Superior temporal gyrus (tissue), 1 donor: ENCODE measurements at regions not wholly inside any gene's neighbourhood (a gene's known extent, or its start where the extent isn't known, plus 50 kb on each side); places are given as distances from the start of the nearest gene placed in this dataset.

Experiments used
- DNase-seq: peaks from one replicate; pipeline ENCODE4 v3.0.0-alpha.2; 2016; ENCODE audit errors: extremely low spot score

DNA sequence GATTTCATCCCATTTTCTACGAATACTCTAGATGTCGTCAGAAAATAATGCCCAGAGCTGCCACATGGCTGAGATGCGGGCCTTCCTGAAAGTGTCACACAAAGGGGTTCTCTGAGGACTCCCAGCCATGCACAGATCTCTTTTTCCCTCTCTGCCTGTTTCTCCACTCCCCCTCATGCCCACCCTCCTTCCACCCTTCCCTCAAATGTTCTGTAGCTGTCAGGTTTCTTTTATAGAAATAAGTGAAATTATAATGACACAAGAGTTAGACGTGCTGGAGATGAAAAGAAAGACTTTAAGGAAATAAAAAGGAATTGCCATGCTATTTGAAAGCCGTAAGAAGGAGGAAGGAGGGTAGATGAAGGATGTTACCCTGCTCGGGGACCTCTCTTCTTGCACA is 819.3 kb upstream of the CELF2 start:
- DNase-seq, result no peak

DNA sequence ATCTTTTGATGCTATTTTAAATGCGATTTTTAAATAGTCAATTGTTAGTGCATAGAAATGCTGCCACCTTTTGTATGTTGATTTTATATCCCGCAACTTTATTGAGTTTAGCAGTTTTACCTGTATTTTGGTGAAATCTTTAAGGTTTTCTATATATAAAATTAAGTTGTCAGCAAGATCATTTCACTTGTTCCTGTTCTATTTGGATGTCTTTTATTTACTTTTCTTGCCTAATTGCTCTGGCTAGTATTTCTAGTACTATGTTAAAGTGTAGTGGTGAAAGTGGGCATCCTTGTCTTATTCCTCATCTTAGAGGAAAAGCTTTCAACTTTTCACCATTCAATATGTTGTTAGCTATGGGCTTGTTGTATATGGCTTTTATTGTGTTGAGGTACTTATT is 813.3 kb upstream of the CELF2 start:
- DNase-seq, result no peak

DNA sequence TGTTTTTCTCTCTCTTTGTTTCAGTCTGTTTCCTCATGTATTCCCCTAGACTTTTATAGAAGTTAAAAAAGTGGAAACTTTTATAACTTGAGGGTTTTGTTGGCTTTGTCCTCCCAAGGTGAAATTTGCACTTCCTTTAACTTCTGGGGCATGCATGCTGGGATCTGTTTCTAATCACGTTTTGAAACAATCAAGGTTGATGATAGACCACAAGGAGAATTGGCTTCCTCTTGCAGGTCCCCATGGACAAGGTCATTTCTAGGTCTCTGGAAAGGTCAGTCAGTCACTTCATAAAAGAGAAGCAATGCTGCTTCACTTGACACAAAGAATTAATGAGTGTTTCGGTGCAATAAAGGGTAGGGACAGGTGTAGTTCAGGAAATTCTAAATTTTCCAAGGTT is 811.8 kb upstream of the CELF2 start:
- no peak for DNase-seq

DNA sequence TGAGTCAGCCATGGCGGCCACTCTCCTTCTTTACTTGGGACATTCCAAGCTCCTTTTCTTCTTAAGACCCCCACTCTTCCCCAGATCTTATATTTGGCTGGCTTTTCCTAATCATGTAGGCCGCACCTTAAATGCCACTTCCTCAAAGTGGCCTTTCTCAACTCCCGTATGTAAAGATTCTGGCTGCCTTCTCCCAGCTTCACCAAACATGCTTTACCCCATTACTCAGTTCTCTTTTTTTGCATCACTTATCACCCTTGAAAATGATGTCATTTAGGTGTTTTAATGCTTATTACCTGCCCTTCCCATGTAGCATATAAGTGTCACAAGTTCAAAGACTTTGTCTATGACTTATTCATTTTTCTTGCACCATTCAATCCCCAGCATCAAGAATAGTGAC is 810.1 kb upstream of the CELF2 start:
- DNase-seq, result no peak

DNA sequence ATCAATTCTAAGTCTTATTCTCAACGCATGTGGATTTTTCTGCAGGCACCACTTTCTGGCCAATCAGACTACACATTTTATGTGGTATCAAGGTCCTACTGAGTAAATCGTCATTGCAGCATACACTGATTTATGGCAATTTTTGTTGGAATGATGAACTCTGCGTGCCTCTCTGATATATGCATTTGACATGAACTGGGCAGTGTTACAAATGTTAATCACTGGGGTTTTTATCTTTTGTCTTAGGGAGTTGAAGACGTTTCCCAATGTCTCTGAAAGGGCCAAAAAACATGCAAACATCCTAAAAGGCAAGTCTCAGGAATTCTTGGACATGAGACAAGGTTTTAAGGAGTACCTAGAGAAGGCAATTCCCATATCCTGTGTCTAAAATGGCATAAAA is 809.5 kb upstream of the CELF2 start:
- no peak for DNase-seq

DNA sequence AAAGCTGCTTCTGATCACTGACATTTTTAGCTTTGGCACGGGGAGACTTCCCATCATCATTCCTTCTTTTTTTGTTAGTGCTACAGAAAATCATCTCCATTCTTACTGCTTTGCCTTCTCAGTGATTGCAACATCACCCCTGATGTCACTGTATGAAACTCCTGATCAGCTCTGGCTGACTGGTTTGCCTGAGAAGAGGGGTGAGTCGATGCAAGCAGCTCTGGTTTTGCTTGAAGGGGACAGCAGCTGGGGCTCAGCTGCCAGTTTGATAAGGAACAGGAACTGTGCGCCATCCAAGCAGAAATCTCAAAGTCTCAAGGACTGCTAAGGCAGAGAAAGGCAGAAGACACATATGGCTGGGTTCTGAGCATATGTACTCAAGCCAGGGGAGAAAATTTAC is 808.5 kb upstream of the CELF2 start:
- peak; percentile 59 for DNase-seq

DNA sequence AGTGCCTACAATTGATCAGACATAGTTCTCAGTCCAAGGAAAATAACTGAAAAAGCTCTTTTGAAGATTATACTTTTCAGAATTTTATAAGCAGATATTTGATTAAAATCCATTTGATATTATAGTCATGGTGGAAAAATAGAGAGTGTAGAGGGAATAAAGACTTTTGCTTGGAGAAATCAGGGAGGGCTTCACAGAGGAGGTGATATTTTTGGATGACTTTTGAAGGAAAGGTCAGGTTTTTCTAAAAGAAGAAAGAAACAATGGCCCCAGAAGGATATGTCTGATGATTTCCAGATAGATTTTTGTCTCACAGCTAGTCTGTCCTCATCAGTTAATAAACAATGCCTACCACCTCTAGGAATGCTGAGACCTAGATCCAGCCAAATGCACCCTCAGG is 806.3 kb upstream of the CELF2 start:
- DNase-seq, result no peak

DNA sequence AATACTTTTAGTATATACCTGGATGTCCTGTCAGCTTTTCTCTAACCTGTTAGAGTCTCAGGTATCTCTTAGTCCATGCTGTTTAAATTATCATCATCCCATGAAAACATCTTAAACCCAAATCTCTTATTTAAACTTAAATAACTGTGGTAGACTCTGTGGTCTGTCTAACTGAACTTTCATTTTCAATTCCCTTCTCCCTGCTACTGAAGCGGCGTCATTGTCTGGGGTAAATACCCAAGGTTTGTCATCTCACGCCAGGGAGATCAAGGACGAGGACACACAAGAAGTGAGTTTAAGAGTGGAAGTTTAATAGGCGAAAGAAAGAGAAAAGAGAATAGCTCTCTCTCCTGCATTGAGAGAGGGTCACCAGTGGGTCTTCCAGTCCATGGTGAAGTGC is 804.4 kb upstream of the CELF2 start:
- DNase-seq, result no peak

DNA sequence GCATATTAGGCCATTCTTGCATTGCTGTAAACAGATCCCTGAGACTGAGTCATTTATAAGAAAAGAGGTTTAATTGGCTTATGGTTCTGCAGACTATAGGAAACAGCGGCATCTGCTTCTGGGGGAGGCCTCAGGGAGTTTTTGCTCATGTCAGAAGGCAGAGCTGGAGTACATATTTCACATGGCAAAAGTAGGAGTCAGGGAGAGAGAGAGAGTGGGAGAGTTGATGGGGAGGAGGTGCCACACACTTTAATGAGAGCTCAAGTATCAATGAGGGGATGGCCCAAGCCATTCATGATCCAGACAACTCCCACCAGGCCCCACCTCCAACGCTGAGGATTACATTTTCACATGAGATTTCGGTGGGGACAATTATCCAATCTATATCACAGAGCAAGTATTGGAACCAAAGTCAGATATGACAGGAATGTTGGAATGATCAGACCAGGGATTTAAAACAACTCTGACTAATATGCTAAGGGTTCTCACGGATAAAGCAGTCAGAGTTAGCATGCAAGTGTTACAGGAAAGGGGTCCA is 795.3 kb upstream of the CELF2 start:
- DNase-seq, result no peak

DNA sequence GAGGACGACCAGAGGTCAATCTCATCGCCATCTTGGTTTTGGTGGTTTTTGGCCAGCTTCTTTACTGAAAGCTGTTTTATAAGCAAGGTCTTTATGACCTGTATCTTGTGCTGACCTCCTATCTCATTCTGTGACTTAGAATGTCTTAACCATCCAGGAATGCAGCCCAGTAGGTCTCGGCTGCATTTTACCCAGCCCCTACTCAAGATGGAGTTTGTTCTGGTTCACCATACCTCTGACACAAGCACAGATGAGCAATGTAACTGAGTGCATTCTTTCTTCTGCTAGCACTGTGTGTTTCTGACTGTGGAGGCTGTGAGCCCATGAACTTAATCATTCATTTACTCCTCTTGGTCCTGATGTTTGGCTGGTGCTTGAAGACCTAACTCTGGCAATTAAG is 794.5 kb upstream of the CELF2 start:
- no peak for DNase-seq

DNA sequence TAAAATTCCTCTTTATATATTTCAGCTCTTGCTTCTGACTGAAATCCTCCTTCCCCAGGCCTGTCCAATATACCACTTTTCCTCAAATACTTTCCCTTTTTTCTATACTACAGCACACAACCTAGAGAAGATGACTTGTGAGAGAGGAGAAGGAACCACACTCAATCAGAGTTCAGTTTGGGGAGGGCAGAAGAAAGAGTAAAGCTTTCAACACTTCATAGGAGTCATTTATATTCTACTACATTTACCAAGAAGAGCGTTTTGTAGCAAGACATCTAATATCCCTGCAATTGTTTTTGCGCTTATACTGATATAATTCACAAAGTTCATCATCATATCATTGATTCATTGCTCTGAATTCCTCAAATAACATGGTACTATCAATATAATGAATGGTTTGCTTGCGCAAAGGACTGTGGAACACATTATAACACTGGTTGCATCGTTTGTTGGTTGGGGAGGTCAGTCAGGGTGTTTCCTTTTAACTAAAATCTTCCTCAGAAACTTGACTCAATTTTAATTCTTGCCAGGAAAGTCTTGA is 792.5 kb upstream of the CELF2 start:
- no peak for DNase-seq

DNA sequence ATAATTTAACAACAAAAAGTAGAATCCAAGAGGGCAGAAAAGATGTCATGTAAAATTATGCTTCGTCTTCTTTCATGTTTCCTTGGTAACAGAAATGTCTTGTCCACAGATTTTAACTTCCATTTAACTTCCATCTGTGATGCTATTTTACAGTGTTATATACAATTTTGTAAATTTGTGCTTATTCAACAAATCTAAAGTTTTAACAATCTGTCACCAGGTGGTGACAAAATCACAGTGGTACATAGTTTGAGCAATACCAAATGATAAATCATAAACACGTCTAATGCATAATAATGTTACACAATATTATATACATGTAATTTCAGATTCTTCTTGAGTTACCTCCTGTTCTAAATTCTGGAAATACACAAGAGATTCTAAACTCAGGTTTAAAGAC is 784.4 kb upstream of the CELF2 start:
- DNase-seq, result no peak

DNA sequence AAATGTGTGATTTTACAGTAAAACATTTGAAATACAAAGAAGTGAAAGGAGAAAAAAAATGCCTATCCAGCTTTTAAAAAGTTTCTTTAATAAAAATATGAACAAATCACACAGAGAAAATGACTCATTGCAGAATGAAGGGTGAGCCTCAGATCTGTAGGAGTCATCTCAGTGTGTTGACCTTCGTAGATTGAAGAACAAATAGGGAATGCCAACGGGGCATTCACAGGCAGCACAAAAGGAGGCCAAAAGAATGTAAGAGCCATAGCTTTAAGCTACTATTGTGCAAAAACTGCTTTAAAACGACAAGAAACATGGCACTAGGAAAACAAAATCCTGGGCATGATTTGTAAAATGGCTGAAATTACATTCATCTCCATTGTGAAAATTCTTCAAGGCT is 782.7 kb upstream of the CELF2 start:
- no peak for DNase-seq

DNA sequence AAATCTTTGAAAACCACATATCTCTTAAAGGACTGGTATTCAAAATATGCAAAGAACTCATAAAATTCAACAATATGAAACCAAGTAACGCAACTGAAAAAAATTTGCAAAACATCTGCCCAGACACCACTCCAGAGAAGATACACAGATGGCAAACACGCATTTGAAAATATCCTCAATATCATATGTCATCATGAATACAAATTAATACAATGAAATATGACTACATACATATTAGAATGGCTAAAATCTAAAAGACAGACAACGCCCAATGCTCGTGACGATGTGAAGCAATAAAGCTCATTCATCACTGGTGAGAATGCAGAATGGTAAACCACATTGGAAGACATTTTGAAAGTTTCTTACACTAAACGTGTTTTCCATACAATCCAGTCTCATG is 770.1 kb upstream of the CELF2 start:
- no peak for DNase-seq

DNA sequence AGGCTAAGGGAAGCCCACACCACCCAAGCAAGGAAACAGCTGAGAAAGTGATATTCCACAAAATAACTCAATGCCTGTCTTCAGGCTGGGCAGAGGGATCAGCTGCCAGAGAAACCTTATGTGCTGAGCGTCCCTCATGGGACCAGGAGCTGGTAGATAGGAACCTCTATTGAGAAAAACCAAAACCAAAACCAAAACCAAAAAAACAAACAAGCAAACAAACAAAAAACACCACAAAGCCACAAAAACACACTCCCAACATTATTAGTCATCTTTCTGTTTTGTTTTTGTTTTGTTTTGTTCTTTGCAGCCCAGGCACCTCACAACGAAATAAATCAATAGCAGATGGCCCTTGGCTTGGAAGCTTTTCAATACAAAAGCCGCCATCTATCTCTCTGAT is 760.8 kb upstream of the CELF2 start:
- no peak for DNase-seq

DNA sequence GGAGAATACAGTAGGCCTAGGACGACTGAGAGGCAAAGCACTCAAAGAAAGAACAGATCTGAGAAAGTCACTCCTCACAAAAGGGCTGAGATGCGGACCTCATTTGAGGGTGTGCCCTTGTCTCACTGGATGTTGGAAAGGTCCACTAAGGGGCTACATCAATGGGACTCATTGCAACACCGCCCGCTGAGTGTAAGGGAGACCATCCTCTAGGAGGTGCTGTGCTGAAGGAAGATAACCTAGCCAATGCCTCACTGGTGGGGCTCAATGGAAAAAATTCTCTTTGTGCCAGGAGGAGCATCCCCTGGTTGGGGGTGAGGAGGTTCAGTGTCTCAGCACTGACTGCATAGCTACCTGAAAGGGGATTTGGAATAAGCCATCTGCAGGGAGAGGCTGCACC is 758.7 kb upstream of the CELF2 start:
- DNase-seq, result no peak

DNA sequence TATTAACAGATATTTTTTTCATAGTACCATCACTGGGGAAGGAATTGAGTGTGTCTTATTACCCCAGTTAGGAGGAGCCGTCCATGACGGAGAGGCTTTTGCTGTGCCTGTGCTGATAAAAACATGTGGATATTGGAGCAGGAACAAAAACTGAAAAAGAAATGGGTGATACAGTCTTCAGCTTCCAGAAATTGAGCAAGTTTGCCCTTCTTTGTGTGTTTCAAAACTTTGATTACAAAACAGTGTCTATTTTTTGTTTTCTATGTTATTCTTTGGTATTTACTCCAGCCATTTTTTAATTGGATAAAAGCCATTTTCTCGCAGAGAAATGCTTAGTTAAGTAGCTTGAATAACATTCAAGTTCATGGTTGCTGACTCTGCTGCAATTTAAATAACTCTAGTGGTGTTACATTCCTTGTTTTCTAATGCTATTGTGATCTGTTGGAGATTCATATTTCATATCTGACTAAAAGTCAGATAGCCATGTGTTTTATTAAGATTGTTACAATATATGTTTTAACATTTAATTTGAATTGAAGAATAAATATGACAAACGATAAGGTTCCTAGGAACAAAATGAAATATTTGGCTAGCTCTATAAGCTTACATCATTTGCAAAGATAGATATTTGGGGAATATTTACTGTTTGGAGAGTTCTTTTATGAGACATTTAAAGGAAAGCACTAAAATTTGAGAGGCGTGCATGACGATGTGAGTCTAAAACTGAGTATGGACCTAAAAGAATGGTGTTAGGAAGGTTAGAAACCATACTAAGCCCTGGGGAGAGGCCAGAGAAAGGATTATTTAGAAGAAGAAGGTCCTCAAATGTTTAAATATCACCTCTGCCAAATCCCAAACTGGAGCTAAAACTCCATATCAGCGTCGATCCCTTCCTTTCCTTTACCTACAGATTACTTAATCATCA is 747.3 kb upstream of the CELF2 start:
- peak; percentile 22 for DNase-seq

DNA sequence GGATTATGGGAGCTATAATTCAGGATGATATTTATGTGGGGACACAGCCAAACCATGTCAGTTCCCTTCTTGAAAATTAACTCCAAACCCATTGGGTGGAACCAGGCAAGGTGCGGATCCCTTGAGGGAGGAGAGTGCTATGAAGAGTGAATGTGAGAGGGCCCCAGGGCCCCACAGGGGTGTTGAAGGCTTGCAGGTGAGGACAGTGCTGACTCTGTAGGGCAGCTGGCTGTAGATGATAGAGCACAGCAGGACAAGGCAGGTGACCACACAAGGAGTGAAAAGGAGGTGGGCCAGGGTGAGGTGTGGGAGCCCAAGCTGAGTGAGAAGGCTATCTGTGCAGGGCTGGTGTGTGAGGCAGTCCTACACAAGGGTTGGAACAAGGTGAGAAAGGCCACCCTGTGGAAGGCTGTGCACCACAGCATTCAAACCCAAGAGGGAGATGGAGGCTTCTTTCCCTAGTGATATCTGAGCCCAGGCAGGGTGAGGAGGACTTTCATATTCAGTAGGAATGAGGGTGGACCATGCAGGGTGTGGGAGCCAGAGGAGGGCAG is 746.0 kb upstream of the CELF2 start:
- DNase-seq, result no peak

DNA sequence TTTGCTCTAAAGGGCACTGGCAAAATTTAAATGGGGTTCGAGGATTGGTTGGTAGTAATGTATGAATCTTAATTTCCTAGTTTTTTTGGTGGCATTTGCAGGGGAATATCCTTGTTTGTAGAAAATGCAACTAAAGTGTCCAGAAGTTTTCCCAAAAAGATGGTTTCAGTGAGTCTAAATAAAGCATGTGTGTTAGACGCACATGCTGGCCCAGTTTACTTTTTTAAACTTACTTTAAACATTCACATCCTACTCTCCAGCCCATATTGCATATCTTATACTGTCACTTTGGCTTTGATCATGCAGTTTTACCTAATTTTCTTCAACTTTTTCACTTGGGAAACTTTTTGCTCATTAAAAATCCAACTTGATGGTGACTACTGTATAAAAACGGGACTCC is 744.0 kb upstream of the CELF2 start:
- DNase-seq, result no peak

DNA sequence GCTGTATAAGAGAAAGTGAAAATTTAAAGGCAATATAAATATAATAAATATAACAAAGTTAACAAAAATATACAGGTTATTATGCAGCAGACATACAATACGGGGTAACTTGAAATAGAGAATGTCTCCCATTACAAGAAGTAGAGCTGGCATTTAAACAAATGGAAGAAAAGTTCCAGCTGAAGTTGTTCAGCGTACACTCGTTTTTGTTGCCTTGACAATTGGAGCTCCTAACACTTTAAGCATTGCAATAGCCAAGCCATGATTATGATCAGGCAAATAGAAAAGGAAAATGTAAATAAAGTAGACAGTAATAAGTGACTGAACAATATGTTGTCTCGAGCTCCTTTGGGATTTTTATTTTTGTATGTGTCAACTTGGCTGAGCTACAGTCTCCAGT is 737.8 kb upstream of the CELF2 start:
- DNase-seq, result no peak

DNA sequence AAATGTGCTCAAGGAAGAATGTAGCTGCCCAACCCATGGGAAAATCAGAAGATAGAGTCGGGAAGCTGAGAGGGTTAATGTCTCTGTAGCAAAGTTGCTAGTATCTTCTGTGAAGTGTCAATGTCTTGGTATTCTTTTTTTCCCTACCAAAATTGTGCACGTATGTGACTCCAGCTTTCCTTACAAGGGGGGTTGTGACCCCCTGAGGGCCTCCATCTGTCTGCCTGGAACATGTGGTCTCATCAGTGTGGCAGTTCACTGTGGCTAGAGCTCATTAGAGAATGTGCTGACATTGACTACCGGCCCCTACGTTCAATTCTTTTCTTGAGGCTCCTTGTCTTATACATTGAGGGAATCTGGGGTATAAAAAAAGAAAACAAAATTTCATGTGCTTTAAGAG is 725.2 kb upstream of the CELF2 start:
- no peak for DNase-seq

DNA sequence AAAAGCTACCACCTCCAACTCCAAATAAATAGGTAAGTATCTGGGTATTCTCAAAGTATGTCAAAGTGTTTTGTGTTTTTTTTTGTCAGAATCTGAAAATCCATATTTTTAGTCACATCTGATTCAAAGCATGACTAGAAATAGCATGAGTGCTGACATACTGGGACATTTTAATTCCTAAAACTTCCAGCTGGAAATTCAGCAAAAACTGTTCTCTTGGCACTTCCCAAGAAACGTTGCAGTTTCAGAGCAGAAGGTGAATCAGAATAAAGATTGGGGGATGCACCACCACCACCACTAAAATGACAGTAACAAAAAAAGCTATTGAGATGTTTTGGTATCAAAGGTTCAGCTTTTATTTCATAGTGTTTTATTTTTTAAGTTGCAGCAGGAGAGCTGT is 724.6 kb upstream of the CELF2 start:
- peak; percentile 66 for DNase-seq

DNA sequence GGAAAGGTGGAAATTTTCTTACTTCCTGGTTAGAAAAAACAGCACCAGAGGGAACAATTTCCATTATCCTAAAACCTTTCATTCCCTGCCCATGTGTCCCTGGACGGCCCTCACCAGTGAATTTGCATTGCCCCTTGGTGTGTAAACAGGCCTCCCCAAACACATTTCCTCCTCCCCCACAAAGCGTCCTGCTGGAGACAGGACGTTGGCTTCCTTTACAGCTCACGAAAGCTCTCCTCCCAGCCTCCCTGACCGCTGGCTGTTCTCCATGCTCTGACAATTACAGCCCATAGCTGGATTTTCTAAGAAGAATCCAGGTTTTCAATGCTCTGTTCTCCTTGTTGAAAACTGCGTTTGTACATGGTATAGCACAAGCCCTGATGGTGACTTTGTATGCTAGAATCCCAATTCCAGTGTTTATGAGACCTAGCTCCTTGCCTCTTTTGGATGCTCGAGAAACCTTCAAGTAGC is 724.2 kb upstream of the CELF2 start:
- DNase-seq, result peak; percentile 57
